Keratinocyte (primary cell): ENCODE measurements at regions not wholly inside any gene's neighbourhood (a gene's known extent, or its start where the extent isn't known, plus 50 kb on each side); places are given as distances from the start of the nearest gene placed in this dataset.

Experiments used
- CTCF ChIP-seq, 3 experiments: IDR thresholded peaks in 1 of 3; conservative IDR thresholded peaks in 1 of 3; optimal IDR thresholded peaks in 1 of 3; 2 replicates in 2 of 3; 3 replicates in 1 of 3; pipeline versions ENCODE3 to v1.5.1; 2011; ENCODE audit warnings: low read length in 3 of 3, mild to moderate bottlenecking in 3 of 3, moderate library complexity in 2 of 3, control low read depth in 1 of 3, inconsistent platforms in 1 of 3; ENCODE audit not compliant: insufficient read depth in 2 of 3; ENCODE audit errors: extremely low read depth in 1 of 3
- EZH2 ChIP-seq: IDR thresholded peaks from one replicate; pipeline ENCODE4 v1.6.1; 2012; ENCODE audit warnings: inconsistent platforms, mild to moderate bottlenecking, low read length, moderate library complexity

GRCh38 chr2:125681576-125681975, 974.4 kb upstream of the GYPC start:
- TF ChIP-seq CTCF (optimal IDR thresholded peaks at IDR 0.05 in 1 of 3, IDR thresholded peaks at IDR 0.05 in 1 of 3, conservative IDR thresholded peaks at IDR 0.05 in 1 of 3; ENCODE audit: extremely low read depth in 1 of 3, insufficient read depth in 2 of 3, low read length in 3 of 3), result no peak
- no peak for TF ChIP-seq EZH2
